Neural cell (in vitro differentiated cells): ENCODE measurements at regions not wholly inside any gene's neighbourhood (a gene's known extent, or its start where the extent isn't known, plus 50 kb on each side); places are given as distances from the start of the nearest gene placed in this dataset.

Experiments used
- H2AFZ ChIP-seq: fragments of 200-600, 300-800 bp; sonication (generic), shearing (Covaris generic); 2 replicates; pipeline ENCODE4 v1.6.0; 2014; ENCODE audit warnings: low read depth, mild to moderate bottlenecking, antibody characterized with exemption, low read length, moderate library complexity
- H3F3A ChIP-seq: fragments of 200-600 bp; shearing (Covaris generic); 2 replicates; pipeline ENCODE4 v1.6.1; 2016; ENCODE audit warnings: mild to moderate bottlenecking, moderate library complexity, mixed read lengths, antibody characterized with exemption, low read length; ENCODE audit not compliant: insufficient read depth, poor library complexity, severe bottlenecking
- H3K27ac ChIP-seq: fragments of 200-600, 300-800 bp; sonication (generic), shearing (Covaris generic); 2 replicates; pipeline ENCODE4 v1.5.1; 2014; ENCODE audit warnings: mild to moderate bottlenecking, low read length, moderate library complexity
- H3K27me3 ChIP-seq: fragments of 300-800, 200-600 bp; sonication (generic), shearing (Covaris generic); 2 replicates; pipeline ENCODE4 v1.6.0; 2014; ENCODE audit warnings: mild to moderate bottlenecking, low read depth, low read length, moderate library complexity; ENCODE audit not compliant: insufficient read depth
- H3K36me3 ChIP-seq: fragments of 300-800, 200-600 bp; sonication (generic), shearing (Covaris generic); 2 replicates; pipeline ENCODE4 v1.5.1; 2014; ENCODE audit warnings: mild to moderate bottlenecking, antibody characterized with exemption, low read length, moderate library complexity; ENCODE audit not compliant: insufficient read depth
- H3K4me2 ChIP-seq: fragments of 300-800, 200-600 bp; sonication (generic), shearing (Covaris generic); 2 replicates; pipeline ENCODE4 v1.6.0; 2014; ENCODE audit warnings: mild to moderate bottlenecking, low read length
- H3K4me3 ChIP-seq: fragments of 300-800, 200-600 bp; sonication (generic), shearing (Covaris generic); 2 replicates; pipeline ENCODE4 v1.5.1; 2014; ENCODE audit warnings: mild to moderate bottlenecking, low read length, moderate library complexity
- H3K79me2 ChIP-seq: fragments of 200-600 bp; shearing (Covaris generic); replicated peaks from 2 replicates; pipeline ENCODE4 v1.6.0; 2014; ENCODE audit warnings: mild to moderate bottlenecking, low read length, moderate library complexity; ENCODE audit not compliant: insufficient read depth
- H3K9ac ChIP-seq: fragments of 300-800, 200-600 bp; sonication (generic), shearing (Covaris generic); 2 replicates; pipeline ENCODE4 v1.6.1; 2016; ENCODE audit warnings: mild to moderate bottlenecking, low read length, mixed read lengths
- H3K9me2 ChIP-seq: fragments of 200-600 bp; shearing (Covaris generic); 2 replicates; pipeline ENCODE4 v1.6.1; 2016; ENCODE audit warnings: mild to moderate bottlenecking, low read length, mixed read lengths; ENCODE audit not compliant: insufficient read depth
- H3K9me3 ChIP-seq: fragments of 200-600, 300-800 bp; sonication (generic), shearing (Covaris generic); 2 replicates; pipeline ENCODE4 v1.6.1; 2016; ENCODE audit warnings: mild to moderate bottlenecking, mixed run types, low read length, moderate library complexity, mixed read lengths
- H4K20me1 ChIP-seq: fragments of 200-600 bp; shearing (Covaris generic); 2 replicates; pipeline ENCODE4 v1.6.1; 2016; ENCODE audit warnings: mild to moderate bottlenecking, mixed run types; ENCODE audit not compliant: insufficient read depth
- EP300 ChIP-seq: fragments of 450-650 bp; conservative IDR thresholded peaks from 2 replicates; pipeline ENCODE4 v1.6.1; 2014; ENCODE audit warnings: antibody characterized with exemption, mild to moderate bottlenecking, moderate library complexity; ENCODE audit not compliant: poor library complexity, severe bottlenecking
- EZH2 ChIP-seq: fragments of 200-600, 300-800 bp; shearing (Covaris generic), sonication (generic); IDR thresholded peaks from 2 replicates; pipeline ENCODE4 v1.6.1; 2014; ENCODE audit warnings: antibody characterized with exemption, low read length, borderline replicate concordance, mild to moderate bottlenecking; ENCODE audit not compliant: insufficient read depth, poor library complexity, severe bottlenecking
- MXI1 ChIP-seq: fragments of 450-650 bp; conservative IDR thresholded peaks from 2 replicates; pipeline ENCODE4 v1.6.1; 2014; ENCODE audit warnings: antibody characterized with exemption, mild to moderate bottlenecking; ENCODE audit not compliant: poor library complexity, severe bottlenecking
- POLR2AphosphoS5 ChIP-seq: IDR thresholded peaks from 2 replicates; pipeline ENCODE4 v1.6.1; 2012
- RAD21 ChIP-seq: fragments of 450-650 bp; conservative IDR thresholded peaks from 2 replicates; pipeline ENCODE4 v1.6.1; 2014; ENCODE audit warnings: antibody characterized with exemption, mild to moderate bottlenecking, moderate library complexity
- SMC3 ChIP-seq: fragments of 450-650 bp; conservative IDR thresholded peaks from 2 replicates; pipeline ENCODE4 v1.6.1; 2014; ENCODE audit warnings: antibody characterized with exemption, mild to moderate bottlenecking, moderate library complexity; ENCODE audit not compliant: poor library complexity
- TAF1 ChIP-seq: IDR thresholded peaks from 2 replicates; pipeline ENCODE4 v1.6.1; 2012; ENCODE audit warnings: low read depth
- TF ChIP-seq, protein P1 (sequence below): fragments of 450-650 bp; IDR thresholded peaks from 2 replicates; pipeline ENCODE4 v1.5.1; 2014; ENCODE audit warnings: antibody characterized with exemption, mild to moderate bottlenecking, moderate library complexity; ENCODE audit not compliant: poor library complexity, severe bottlenecking
- TF ChIP-seq, protein P2 (sequence below): IDR thresholded peaks from 2 replicates; pipeline ENCODE4 v1.6.1; 2012; ENCODE audit warnings: borderline replicate concordance

DNA sequence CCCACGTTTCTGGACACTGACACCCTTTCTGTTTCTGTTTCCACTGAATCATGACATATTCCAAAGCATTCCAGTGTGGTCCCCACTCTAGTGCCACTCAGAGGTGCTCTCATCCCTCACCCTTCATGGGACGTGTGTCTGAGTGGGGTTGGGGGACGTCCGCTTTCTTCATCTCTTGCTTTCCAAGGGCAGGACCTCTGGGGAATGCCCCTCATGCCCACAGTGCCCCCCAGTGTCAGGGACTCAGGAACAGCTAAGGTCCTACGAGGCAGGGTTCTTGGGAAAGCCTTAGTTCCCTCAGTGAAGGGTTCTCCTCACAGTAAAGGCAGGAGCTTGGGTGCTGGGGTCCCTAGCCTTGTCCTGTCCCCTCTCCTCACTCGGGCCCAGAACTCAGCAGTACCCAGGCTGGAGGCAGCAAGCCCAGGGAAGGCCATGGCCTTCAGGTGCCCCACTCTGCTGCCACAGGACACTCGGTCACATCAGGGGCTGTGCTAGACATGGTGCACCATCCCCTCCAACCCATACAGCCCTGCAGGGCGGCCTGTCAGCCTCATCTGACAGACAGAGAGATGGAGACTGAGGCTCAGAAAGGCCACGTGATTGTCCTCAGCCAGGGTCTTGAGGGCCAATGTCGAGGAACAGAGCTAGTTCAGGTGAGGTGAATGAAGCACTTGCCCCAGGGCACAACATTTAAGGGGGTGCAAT, 261.0 kb downstream of the TLE3 start:
- Histone ChIP-seq H3K27me3 (no peaks in the 10 kb centered on the region), H4K20me1 (no peaks in the 10 kb centered on the region), H3K4me2 (no peak overlapping the region), H3K9ac (no peak overlapping the region), H3K79me2 (no peaks in the 10 kb centered on the region), H3K36me3 (no peaks in the 10 kb centered on the region), H3F3A (no peaks in the 10 kb centered on the region), H3K27ac (no peak overlapping the region), H3K4me3 (no peak overlapping the region), H2AFZ (no peak overlapping the region), H3K9me3 (no peaks in the 10 kb centered on the region), H3K9me2 (no peaks in the 10 kb centered on the region)
- no peak for TF ChIP-seq MXI1
- TF ChIP-seq EP300, result no peak
- no peak for TF ChIP-seq TAF1
- TF ChIP-seq EZH2, result no peak
- TF ChIP-seq SMC3, result no peak
- no peak for TF ChIP-seq RAD21
- TF ChIP-seq POLR2AphosphoS5, result no peak
- TF ChIP-seq, protein P1, sequence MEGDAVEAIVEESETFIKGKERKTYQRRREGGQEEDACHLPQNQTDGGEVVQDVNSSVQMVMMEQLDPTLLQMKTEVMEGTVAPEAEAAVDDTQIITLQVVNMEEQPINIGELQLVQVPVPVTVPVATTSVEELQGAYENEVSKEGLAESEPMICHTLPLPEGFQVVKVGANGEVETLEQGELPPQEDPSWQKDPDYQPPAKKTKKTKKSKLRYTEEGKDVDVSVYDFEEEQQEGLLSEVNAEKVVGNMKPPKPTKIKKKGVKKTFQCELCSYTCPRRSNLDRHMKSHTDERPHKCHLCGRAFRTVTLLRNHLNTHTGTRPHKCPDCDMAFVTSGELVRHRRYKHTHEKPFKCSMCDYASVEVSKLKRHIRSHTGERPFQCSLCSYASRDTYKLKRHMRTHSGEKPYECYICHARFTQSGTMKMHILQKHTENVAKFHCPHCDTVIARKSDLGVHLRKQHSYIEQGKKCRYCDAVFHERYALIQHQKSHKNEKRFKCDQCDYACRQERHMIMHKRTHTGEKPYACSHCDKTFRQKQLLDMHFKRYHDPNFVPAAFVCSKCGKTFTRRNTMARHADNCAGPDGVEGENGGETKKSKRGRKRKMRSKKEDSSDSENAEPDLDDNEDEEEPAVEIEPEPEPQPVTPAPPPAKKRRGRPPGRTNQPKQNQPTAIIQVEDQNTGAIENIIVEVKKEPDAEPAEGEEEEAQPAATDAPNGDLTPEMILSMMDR, result no peak
- TF ChIP-seq, protein P2, sequence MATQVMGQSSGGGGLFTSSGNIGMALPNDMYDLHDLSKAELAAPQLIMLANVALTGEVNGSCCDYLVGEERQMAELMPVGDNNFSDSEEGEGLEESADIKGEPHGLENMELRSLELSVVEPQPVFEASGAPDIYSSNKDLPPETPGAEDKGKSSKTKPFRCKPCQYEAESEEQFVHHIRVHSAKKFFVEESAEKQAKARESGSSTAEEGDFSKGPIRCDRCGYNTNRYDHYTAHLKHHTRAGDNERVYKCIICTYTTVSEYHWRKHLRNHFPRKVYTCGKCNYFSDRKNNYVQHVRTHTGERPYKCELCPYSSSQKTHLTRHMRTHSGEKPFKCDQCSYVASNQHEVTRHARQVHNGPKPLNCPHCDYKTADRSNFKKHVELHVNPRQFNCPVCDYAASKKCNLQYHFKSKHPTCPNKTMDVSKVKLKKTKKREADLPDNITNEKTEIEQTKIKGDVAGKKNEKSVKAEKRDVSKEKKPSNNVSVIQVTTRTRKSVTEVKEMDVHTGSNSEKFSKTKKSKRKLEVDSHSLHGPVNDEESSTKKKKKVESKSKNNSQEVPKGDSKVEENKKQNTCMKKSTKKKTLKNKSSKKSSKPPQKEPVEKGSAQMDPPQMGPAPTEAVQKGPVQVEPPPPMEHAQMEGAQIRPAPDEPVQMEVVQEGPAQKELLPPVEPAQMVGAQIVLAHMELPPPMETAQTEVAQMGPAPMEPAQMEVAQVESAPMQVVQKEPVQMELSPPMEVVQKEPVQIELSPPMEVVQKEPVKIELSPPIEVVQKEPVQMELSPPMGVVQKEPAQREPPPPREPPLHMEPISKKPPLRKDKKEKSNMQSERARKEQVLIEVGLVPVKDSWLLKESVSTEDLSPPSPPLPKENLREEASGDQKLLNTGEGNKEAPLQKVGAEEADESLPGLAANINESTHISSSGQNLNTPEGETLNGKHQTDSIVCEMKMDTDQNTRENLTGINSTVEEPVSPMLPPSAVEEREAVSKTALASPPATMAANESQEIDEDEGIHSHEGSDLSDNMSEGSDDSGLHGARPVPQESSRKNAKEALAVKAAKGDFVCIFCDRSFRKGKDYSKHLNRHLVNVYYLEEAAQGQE, result no peak

DNA sequence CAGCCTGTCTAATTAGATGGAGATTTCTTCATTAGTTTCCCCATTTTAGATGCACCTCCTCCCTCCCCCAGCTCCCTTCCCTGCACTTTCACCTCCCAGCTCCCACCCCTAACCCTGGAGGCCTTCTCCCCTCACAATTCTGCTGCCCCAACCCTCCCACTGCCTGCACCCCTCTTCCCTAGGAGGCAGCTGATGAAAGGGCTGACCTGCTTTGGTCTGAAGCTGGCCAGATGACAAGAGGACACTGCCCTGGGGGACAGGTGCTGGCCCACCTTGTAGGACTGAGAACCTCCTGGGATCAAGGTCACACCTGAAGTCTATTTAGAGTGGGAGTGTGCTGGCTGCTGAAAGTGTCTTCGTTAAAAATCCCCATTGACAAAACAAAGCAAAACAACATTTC, 259.4 kb downstream of the TLE3 start:
- H3K27ac ChIP-seq, result no peak overlapping the region
- H3K79me2 ChIP-seq, result no peaks in the 10 kb centered on the region
- no peaks in the 10 kb centered on the region for H3K27me3 ChIP-seq
- H3K36me3 ChIP-seq, result no peaks in the 10 kb centered on the region
- no peak overlapping the region for H3K4me3 ChIP-seq
- H2AFZ ChIP-seq, result no peak overlapping the region
- H3K9me2 ChIP-seq, result no peaks in the 10 kb centered on the region
- TF ChIP-seq EZH2 (no peak), SMC3 (no peak), EP300 (no peak), TAF1 (no peak), POLR2AphosphoS5 (no peak), RAD21 (no peak), MXI1 (no peak)
- TF ChIP-seq, protein P1, result no peak
- H3K9me3 ChIP-seq, result no peaks in the 10 kb centered on the region
- no peak overlapping the region for H3K9ac ChIP-seq
- no peaks in the 10 kb centered on the region for H4K20me1 ChIP-seq
- no peaks in the 10 kb centered on the region for H3F3A ChIP-seq
- H3K4me2 ChIP-seq, result no peak overlapping the region
